Esophagus squamous epithelium (tissue), 5 donors: ENCODE measurements at regions not wholly inside any gene's neighbourhood (a gene's known extent, or its start where the extent isn't known, plus 50 kb on each side); places are given as distances from the start of the nearest gene placed in this dataset.

ENCODE experiments used
- DNase-seq: peaks from one replicate; lab custom pipeline; 2025; lab: John Stamatoyannopoulos, UW
- H3K27ac ChIP-seq, 4 donors: fragments of 200-600 bp; sonication (generic); one replicate each; pipeline ENCODE4 v1.5.1; 2016 to 2019; ENCODE audit warnings: mild to moderate bottlenecking in 1 of 4
- H3K27me3 ChIP-seq, 4 donors: fragments of 200-600 bp; sonication (generic); 1 replicate in 3 of 4; 2 replicates in 1 of 4; pipeline versions ENCODE4 v1.5.1 to v1.6.0; 2017 to 2021; ENCODE audit warnings: antibody characterized with exemption in 1 of 4
- H3K36me3 ChIP-seq, 3 donors: fragments of 200-600 bp; sonication (generic); one replicate each; pipeline ENCODE4 v1.5.1; 2016 to 2019
- H3K4me1 ChIP-seq, 3 donors: fragments of 200-600 bp; sonication (generic); one replicate each; pipeline ENCODE4 v1.5.1; 2017 to 2019
- H3K4me3 ChIP-seq, 4 donors: fragments of 200-600 bp; sonication (generic); 1 replicate in 3 of 4; 2 replicates in 1 of 4; pipeline ENCODE4 v1.5.1; 2016 to 2019; ENCODE audit warnings: mild to moderate bottlenecking in 2 of 4, moderate library complexity in 1 of 4
- H3K9me3 ChIP-seq, 3 donors: fragments of 200-600 bp; sonication (generic); one replicate each; pipeline ENCODE4 v1.5.1; 2016 to 2019
- CTCF ChIP-seq, 6 experiments: fragments of 450-650 bp in 4 of 6; fragments of 200-600 bp in 2 of 6; sonication (generic) in 2 of 6; IDR thresholded peaks; one replicate each; pipeline ENCODE4 v1.5.1; 2016 to 2019; ENCODE audit warnings: antibody characterized with exemption in 6 of 6, mild to moderate bottlenecking in 4 of 6, moderate library complexity in 4 of 6
- POLR2A ChIP-seq, 4 donors: fragments of 450-650 bp; IDR thresholded peaks; one replicate each; pipeline ENCODE4 v1.6.1; 2017; ENCODE audit warnings: antibody characterized with exemption in 4 of 4, mild to moderate bottlenecking in 4 of 4, moderate library complexity in 3 of 4
- WGBS, 2 donors: methylation state at CpG; one replicate each; pipeline ENCODE4 v1.1.5; 2018; 5-methylcytosine and 5-hydroxymethylcytosine counted together
- intact Hi-C: fragments of 100-400 bp; cut with DNase I; formaldehyde crosslinking; loops from one replicate; pipeline ENCODE4 v1.15.0; 2022
- donor health status: DM: yes; HTN: yes; CAD: no.

GRCh38 chr21:26743524-26743923 lies 101.7 kb downstream of the ADAMTS1 start:
- intact Hi-C loops = no loop called here
- TF ChIP-seq CTCF (IDR thresholded peaks at IDR 0.05) (no peak), POLR2A (IDR thresholded peaks at IDR 0.05) (no peak)
- no peak overlapping the region for H3K4me3 ChIP-seq
- no peaks in the 10 kb centered on the region for H3K4me1 ChIP-seq
- H3K27ac ChIP-seq = no peak overlapping the region
- no peaks in the 10 kb centered on the region for H3K27me3 ChIP-seq
- 90 to 92% methylated on average over 2 of the region's 2 CpGs for WGBS, 2 donors
- no peaks in the 10 kb centered on the region for H3K9me3 ChIP-seq
- no peak for DNase-seq
- H3K36me3 ChIP-seq = no peaks in the 10 kb centered on the region

- H3K4me3 ChIP-seq = no peak overlapping the region
- 37 to 47% methylated on average over 1 of the region's 1 CpG for WGBS, 2 donors
- no peaks in the 10 kb centered on the region for H3K4me1 ChIP-seq
- DNase-seq = no peak
- H3K27me3 ChIP-seq = no peaks in the 10 kb centered on the region
- no peak overlapping the region for H3K27ac ChIP-seq
- H3K9me3 ChIP-seq = no peaks in the 10 kb centered on the region
- intact Hi-C loops = no loop called here
- TF ChIP-seq CTCF (IDR thresholded peaks at IDR 0.05) = no peak
- no peak for TF ChIP-seq POLR2A (IDR thresholded peaks at IDR 0.05)
- H3K36me3 ChIP-seq = no peaks in the 10 kb centered on the region
These were observed 106.0 kb downstream of the ADAMTS1 start for GRCh38 chr21:26739189-26739588.

- Histone ChIP-seq H3K27ac (no peak overlapping the region), H3K4me3 (no peak overlapping the region), H3K27me3 (peaks cover 0 to 2% (median 0%) of the 10 kb centered on the region in 4 donors), H3K9me3 (no peaks in the 10 kb centered on the region), H3K4me1 (peaks cover 0 to 4% (median 0%) of the 10 kb centered on the region in 3 donors), H3K36me3 (no peaks in the 10 kb centered on the region)
- no peak for DNase-seq
- intact Hi-C loops = no loop called here
- TF ChIP-seq POLR2A (IDR thresholded peaks at IDR 0.05) (no peak), CTCF (IDR thresholded peaks at IDR 0.05) (no peak)
- 83 to 100% methylated on average over 1 of the region's 1 CpG for WGBS, 2 donors
These were observed 108.8 kb downstream of the ADAMTS1 start for GRCh38 chr21:26736449-26736848.

- H3K4me1 ChIP-seq = peaks cover 0 to 4% (median 0%) of the 10 kb centered on the region in 3 donors
- no peaks in the 10 kb centered on the region for H3K36me3 ChIP-seq
- peak in 4 of 6 experiments; percentile 35 to 51 (median 49) for TF ChIP-seq CTCF (IDR thresholded peaks at IDR 0.05)
- TF ChIP-seq POLR2A (IDR thresholded peaks at IDR 0.05) = no peak
- H3K4me3 ChIP-seq = peak overlapping the region in 1 of 4 donors; percentile 19
- 57 to 72% methylated on average over 3 to 6 of the region's 10 CpGs for WGBS, 2 donors
- H3K27ac ChIP-seq = no peak overlapping the region
- intact Hi-C loops = no loop called here
- peaks cover 0 to 7% (median 0%) of the 10 kb centered on the region in 4 donors for H3K27me3 ChIP-seq
- H3K9me3 ChIP-seq = no peaks in the 10 kb centered on the region
- DNase-seq = no peak
These were observed 112.6 kb downstream of the ADAMTS1 start for GRCh38 chr21:26732432-26733221.

GRCh38 chr21:26719750-26720149 lies 125.5 kb downstream of the ADAMTS1 start:
- 77 to 100% methylated on average over 2 to 9 of the region's 9 CpGs for WGBS, 2 donors
- no peak overlapping the region for H3K27ac ChIP-seq
- TF ChIP-seq POLR2A (IDR thresholded peaks at IDR 0.05) (no peak), CTCF (IDR thresholded peaks at IDR 0.05) (no peak)
- H3K4me1 ChIP-seq = no peaks in the 10 kb centered on the region
- no peaks in the 10 kb centered on the region for H3K36me3 ChIP-seq
- H3K27me3 ChIP-seq = peaks cover 0 to 4% (median 0%) of the 10 kb centered on the region in 4 donors
- H3K9me3 ChIP-seq = no peaks in the 10 kb centered on the region
- H3K4me3 ChIP-seq = no peak overlapping the region
- no peak for DNase-seq
- intact Hi-C loops = loop anchor here (10.0 kb wide), 1 partner anchor 825 kb away; no protein-coding TSS in a partner anchor
